Neural crest cell (in vitro differentiated cells): ENCODE measurements at regions not wholly inside any gene's neighbourhood (a gene's known extent, or its start where the extent isn't known, plus 50 kb on each side); places are given as distances from the start of the nearest gene placed in this dataset.

Source experiments
- DNase-seq: peaks from one replicate; pipeline ENCODE4 v3.0.0; 2021; ENCODE audit warnings: low read depth, mixed read lengths, low spot score
- H3K27ac Mint-ChIP-seq: one replicate; pipeline ENCODE4 v1.8.0; 2021; ENCODE audit warnings: mild to moderate bottlenecking, mixed read lengths; ENCODE audit not compliant: unreplicated experiment
- H3K27me3 Mint-ChIP-seq: 2 replicates; pipeline ENCODE4 v1.8.0; 2021; ENCODE audit warnings: low read depth, mild to moderate bottlenecking, mixed read lengths
- H3K36me3 Mint-ChIP-seq: 2 replicates; pipeline ENCODE4 v1.8.0; 2021; ENCODE audit warnings: low read depth, mild to moderate bottlenecking, mixed read lengths
- H3K4me1 Mint-ChIP-seq: 2 replicates; pipeline ENCODE4 v1.8.0; 2021; ENCODE audit warnings: mixed read lengths
- H3K4me3 Mint-ChIP-seq: one replicate; pipeline ENCODE4 v1.8.0; 2021; ENCODE audit warnings: mild to moderate bottlenecking, mixed read lengths
- H3K9me3 Mint-ChIP-seq: 2 replicates; pipeline ENCODE4 v1.8.0; 2021; ENCODE audit warnings: mixed read lengths
- CTCF ChIP-seq: fragments of 200-600 bp; sonication (generic); conservative IDR thresholded peaks from 2 replicates; pipeline ENCODE4 v1.5.0; 2021; ENCODE audit warnings: antibody characterized with exemption, mild to moderate bottlenecking

DNA sequence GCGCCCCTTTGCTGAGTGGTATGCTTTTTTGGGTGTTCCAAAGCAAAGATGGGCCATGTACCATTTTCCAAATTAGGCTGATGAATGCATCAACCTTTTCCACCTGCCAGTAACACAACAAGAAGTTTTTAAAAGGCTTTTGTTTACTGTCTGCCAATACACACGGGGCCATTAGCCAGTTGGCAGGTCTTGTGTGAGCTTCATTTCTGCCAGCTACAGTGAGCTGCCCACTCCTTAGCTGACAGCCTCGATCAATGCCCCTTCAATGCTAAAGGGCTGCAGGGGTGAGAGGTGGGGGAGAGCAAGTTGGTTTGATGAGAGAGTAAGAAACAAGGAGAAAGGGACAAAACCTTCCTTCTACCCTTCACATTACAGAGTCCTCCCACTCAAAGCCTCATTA lies 128.7 kb downstream of the C5orf15 start:
- peaks cover 9% of the 10 kb centered on the region for H3K9me3 Mint-ChIP-seq
- TF ChIP-seq CTCF: no peak
- H3K27ac Mint-ChIP-seq: no peak overlapping the region
- H3K4me3 Mint-ChIP-seq: no peak overlapping the region
- peaks cover 7% of the 10 kb centered on the region for H3K4me1 Mint-ChIP-seq
- H3K27me3 Mint-ChIP-seq: peaks cover 2% of the 10 kb centered on the region
- DNase-seq: no peak
- no peaks in the 10 kb centered on the region for H3K36me3 Mint-ChIP-seq

- no peak for DNase-seq
- no peaks in the 10 kb centered on the region for H3K36me3 Mint-ChIP-seq
- no peak for TF ChIP-seq CTCF
- H3K9me3 Mint-ChIP-seq: peaks cover 9% of the 10 kb centered on the region
- peaks cover 2% of the 10 kb centered on the region for H3K27me3 Mint-ChIP-seq
- H3K27ac Mint-ChIP-seq: no peak overlapping the region
- H3K4me1 Mint-ChIP-seq: peaks cover 7% of the 10 kb centered on the region
- H3K4me3 Mint-ChIP-seq: no peak overlapping the region
Measured at GRCh38 chr5:133839090-133839489, 129.3 kb downstream of the C5orf15 start.

- H3K27ac Mint-ChIP-seq: no peak overlapping the region
- peaks cover 2% of the 10 kb centered on the region for H3K27me3 Mint-ChIP-seq
- H3K4me1 Mint-ChIP-seq: peaks cover 7% of the 10 kb centered on the region
- no peak for TF ChIP-seq CTCF
- H3K4me3 Mint-ChIP-seq: no peak overlapping the region
- no peak for DNase-seq
- peaks cover 9% of the 10 kb centered on the region for H3K9me3 Mint-ChIP-seq
- no peaks in the 10 kb centered on the region for H3K36me3 Mint-ChIP-seq
Measured at GRCh38 chr5:133838286-133838685, 130.1 kb downstream of the C5orf15 start.

DNA sequence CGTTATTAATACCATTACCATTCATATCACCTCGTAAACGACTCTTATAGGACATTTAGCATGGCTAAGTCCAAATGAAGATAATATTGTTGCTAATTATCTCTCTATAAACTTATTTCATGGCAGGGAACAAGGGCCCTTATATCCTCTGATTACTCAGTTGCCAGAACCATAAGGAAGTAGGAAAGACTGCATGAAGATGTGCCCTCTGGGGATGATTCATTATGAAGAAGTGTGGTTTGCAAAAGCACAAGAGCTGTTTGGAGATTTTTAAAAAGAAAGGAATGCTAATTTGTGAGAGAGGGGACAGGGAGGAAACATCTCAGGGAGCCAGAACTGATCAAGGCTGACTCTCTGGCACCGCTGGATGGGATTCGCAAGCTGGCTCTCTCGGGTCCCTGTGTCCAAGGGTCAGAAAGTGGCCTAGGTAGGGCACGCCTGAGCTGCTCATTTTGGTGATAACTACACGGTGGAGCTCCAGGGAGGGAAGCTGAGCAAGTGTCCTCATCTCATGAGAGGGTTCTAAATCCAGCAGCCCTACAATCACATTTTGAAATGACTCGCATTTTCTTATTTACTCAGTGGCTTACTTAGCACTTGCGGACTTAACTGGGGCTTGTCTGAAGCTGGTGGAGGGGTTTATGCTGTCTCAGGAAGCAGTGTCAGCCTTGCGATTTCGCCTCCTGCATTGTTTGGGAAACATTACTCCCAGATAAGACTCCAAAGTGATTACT lies 136.8 kb downstream of the C5orf15 start:
- no peak for TF ChIP-seq CTCF
- no peak for DNase-seq
- Mint-ChIP-seq H3K27ac (peak overlapping the region; percentile 37), H3K27me3 (peaks cover 2% of the 10 kb centered on the region), H3K4me3 (no peak overlapping the region), H3K9me3 (peaks cover 2% of the 10 kb centered on the region), H3K4me1 (peaks cover 4% of the 10 kb centered on the region), H3K36me3 (no peaks in the 10 kb centered on the region)

- Mint-ChIP-seq H3K4me3 (no peak overlapping the region), H3K27me3 (no peaks in the 10 kb centered on the region), H3K36me3 (no peaks in the 10 kb centered on the region), H3K27ac (no peak overlapping the region), H3K9me3 (no peaks in the 10 kb centered on the region), H3K4me1 (peaks cover 4% of the 10 kb centered on the region)
- no peak for DNase-seq
- no peak for TF ChIP-seq CTCF
Measured at GRCh38 chr5:133830911-133831310, 137.5 kb downstream of the C5orf15 start.
